HK-2 (cell line): ENCODE measurements at regions not wholly inside any gene's neighbourhood (a gene's known extent, or its start where the extent isn't known, plus 50 kb on each side); places are given as distances from the start of the nearest gene placed in this dataset.
A peak's percentile ranks its signal among the peaks of the same experiment; 100 is the strongest.

Experiments used
- DNase-seq: peaks from one replicate; pipeline ENCODE4 v3.0.0-alpha.2; 2018; ENCODE audit not compliant: unreplicated experiment

GRCh38 chr1:224486801-224487583, 52.4 kb upstream of the WDR26 start:
- no peak for DNase-seq

- DNase-seq = no peak
Observed at GRCh38 chr1:224488806-224489499, 54.4 kb upstream of the WDR26 start.

GRCh38 chr1:224489534-224490365, 55.2 kb upstream of the WDR26 start:
- DNase-seq = no peak

- DNase-seq = no peak
Observed at GRCh38 chr1:224490549-224491537, 56.2 kb upstream of the WDR26 start.

GRCh38 chr1:224492015-224492414, 57.4 kb upstream of the WDR26 start:
- DNase-seq = no peak

- no peak for DNase-seq
Observed at GRCh38 chr1:224492632-224493031, 58.0 kb upstream of the WDR26 start.

- DNase-seq = no peak
Observed at GRCh38 chr1:224493269-224493668, 58.7 kb upstream of the WDR26 start.

- DNase-seq = no peak
Observed at GRCh38 chr1:224494343-224494742, 59.7 kb upstream of the WDR26 start.

GRCh38 chr1:224495866-224496265, 61.3 kb upstream of the WDR26 start:
- no peak for DNase-seq

- no peak for DNase-seq
Observed at GRCh38 chr1:224496826-224497225, 62.2 kb upstream of the WDR26 start.

GRCh38 chr1:224497714-224498573, 63.3 kb upstream of the WDR26 start:
- DNase-seq = peak; percentile 71

- peak; percentile 77 for DNase-seq
Observed at GRCh38 chr1:224498574-224499170, 64.1 kb upstream of the WDR26 start.

- no peak for DNase-seq
Observed at GRCh38 chr1:224499204-224499603, 64.6 kb upstream of the WDR26 start.

- no peak for DNase-seq
Observed at GRCh38 chr1:224500796-224501195, 66.2 kb upstream of the WDR26 start.

GRCh38 chr1:224501836-224502235, 67.2 kb upstream of the WDR26 start:
- no peak for DNase-seq

GRCh38 chr1:224502459-224503160, 68.0 kb upstream of the WDR26 start:
- no peak for DNase-seq

- DNase-seq = peak; percentile 76
Observed at GRCh38 chr1:224503161-224504118, 68.8 kb upstream of the WDR26 start.
